ENCODE measurements at regions not wholly inside any gene's neighbourhood (a gene's known extent, or its start where the extent isn't known, plus 50 kb on each side); places are given as distances from the start of the nearest gene placed in this dataset.

DNA sequence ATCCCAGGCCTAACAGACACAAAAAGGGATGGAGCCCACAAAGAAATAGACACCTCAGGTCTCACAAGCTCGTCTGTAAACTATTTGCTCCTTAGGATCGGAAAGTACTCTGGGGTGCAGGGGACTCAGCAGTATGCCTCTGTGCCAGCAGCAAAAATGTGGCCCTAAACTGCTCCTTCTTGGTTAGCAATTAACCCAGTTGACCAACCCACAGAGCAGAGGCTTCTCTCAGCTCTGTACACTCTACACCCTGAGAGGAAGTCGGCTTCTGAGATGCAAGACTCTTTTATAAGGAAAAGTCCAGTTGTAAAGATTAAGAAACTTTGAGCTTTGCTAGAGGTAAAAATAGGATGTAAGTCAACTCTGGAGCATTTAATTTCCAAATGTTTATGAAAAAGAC lies 156.3 kb upstream of the PRSS58 start:
- TF ChIP-seq, protein P1, sequence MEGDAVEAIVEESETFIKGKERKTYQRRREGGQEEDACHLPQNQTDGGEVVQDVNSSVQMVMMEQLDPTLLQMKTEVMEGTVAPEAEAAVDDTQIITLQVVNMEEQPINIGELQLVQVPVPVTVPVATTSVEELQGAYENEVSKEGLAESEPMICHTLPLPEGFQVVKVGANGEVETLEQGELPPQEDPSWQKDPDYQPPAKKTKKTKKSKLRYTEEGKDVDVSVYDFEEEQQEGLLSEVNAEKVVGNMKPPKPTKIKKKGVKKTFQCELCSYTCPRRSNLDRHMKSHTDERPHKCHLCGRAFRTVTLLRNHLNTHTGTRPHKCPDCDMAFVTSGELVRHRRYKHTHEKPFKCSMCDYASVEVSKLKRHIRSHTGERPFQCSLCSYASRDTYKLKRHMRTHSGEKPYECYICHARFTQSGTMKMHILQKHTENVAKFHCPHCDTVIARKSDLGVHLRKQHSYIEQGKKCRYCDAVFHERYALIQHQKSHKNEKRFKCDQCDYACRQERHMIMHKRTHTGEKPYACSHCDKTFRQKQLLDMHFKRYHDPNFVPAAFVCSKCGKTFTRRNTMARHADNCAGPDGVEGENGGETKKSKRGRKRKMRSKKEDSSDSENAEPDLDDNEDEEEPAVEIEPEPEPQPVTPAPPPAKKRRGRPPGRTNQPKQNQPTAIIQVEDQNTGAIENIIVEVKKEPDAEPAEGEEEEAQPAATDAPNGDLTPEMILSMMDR (conservative IDR thresholded peaks at IDR 0.05 in 1 of 2, IDR thresholded peaks at IDR 0.05 in 1 of 2; ENCODE audit: extremely low read depth in 1 of 2, insufficient read depth in 1 of 2, low read depth in 1 of 2, low read length in 2 of 2): no peak
- TF ChIP-seq EZH2 (IDR thresholded peaks at IDR 0.05; ENCODE audit: borderline replicate concordance, low read length): no peak
